Loucy (cell line): ENCODE measurements at regions not wholly inside any gene's neighbourhood (a gene's known extent, or its start where the extent isn't known, plus 50 kb on each side); places are given as distances from the start of the nearest gene placed in this dataset.

ENCODE experiments used
- EZH2phosphoT487 ChIP-seq: fragments of 200-600 bp; IDR thresholded peaks from 2 replicates; pipeline ENCODE4 v1.6.1; 2018; ENCODE audit warnings: antibody characterized with exemption, mild to moderate bottlenecking, moderate library complexity, borderline replicate concordance
- TF ChIP-seq, protein P1 (sequence below): fragments of 200-600 bp; sonication (generic); conservative IDR thresholded peaks from 2 replicates; pipeline ENCODE4 v1.5.1; 2014; ENCODE audit warnings: mild to moderate bottlenecking, antibody characterized with exemption, low read length

DNA sequence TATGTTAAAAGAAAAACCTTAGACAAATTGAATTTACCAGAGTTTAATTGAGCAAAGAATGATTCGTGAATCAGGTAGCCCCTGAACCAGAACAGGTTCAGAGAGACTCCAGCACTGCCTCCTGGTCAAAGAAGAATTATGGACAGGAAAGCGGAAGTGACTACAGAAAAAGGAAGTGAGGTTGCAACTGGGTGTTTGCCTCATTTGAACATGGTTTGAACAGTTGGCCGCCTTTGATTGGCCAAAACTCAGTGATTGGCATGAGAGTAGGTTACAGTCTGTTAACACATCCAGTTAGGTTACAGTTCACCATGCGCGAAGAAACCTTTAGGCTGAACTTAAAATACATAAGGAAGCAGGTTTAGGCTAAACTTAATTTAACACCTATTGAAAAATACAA is 248.8 kb downstream of the TFAP2A start:
- TF ChIP-seq, protein P1, sequence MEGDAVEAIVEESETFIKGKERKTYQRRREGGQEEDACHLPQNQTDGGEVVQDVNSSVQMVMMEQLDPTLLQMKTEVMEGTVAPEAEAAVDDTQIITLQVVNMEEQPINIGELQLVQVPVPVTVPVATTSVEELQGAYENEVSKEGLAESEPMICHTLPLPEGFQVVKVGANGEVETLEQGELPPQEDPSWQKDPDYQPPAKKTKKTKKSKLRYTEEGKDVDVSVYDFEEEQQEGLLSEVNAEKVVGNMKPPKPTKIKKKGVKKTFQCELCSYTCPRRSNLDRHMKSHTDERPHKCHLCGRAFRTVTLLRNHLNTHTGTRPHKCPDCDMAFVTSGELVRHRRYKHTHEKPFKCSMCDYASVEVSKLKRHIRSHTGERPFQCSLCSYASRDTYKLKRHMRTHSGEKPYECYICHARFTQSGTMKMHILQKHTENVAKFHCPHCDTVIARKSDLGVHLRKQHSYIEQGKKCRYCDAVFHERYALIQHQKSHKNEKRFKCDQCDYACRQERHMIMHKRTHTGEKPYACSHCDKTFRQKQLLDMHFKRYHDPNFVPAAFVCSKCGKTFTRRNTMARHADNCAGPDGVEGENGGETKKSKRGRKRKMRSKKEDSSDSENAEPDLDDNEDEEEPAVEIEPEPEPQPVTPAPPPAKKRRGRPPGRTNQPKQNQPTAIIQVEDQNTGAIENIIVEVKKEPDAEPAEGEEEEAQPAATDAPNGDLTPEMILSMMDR, result no peak
- TF ChIP-seq EZH2phosphoT487, result no peak
